ENCODE measurements at regions not wholly inside any gene's neighbourhood (a gene's known extent, or its start where the extent isn't known, plus 50 kb on each side); places are given as distances from the start of the nearest gene placed in this dataset.

GRCh38 chr11:45577752-45578151 lies 87.7 kb downstream of the CHST1 start:
- TF ChIP-seq, protein P1, sequence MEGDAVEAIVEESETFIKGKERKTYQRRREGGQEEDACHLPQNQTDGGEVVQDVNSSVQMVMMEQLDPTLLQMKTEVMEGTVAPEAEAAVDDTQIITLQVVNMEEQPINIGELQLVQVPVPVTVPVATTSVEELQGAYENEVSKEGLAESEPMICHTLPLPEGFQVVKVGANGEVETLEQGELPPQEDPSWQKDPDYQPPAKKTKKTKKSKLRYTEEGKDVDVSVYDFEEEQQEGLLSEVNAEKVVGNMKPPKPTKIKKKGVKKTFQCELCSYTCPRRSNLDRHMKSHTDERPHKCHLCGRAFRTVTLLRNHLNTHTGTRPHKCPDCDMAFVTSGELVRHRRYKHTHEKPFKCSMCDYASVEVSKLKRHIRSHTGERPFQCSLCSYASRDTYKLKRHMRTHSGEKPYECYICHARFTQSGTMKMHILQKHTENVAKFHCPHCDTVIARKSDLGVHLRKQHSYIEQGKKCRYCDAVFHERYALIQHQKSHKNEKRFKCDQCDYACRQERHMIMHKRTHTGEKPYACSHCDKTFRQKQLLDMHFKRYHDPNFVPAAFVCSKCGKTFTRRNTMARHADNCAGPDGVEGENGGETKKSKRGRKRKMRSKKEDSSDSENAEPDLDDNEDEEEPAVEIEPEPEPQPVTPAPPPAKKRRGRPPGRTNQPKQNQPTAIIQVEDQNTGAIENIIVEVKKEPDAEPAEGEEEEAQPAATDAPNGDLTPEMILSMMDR (IDR thresholded peaks at IDR 0.05): no peak
- no peak for TF ChIP-seq RFX5 (IDR thresholded peaks at IDR 0.05; ENCODE audit: low read length)
- TF ChIP-seq, protein P2, sequence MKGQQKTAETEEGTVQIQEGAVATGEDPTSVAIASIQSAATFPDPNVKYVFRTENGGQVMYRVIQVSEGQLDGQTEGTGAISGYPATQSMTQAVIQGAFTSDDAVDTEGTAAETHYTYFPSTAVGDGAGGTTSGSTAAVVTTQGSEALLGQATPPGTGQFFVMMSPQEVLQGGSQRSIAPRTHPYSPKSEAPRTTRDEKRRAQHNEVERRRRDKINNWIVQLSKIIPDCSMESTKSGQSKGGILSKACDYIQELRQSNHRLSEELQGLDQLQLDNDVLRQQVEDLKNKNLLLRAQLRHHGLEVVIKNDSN (IDR thresholded peaks at IDR 0.05; ENCODE audit: borderline replicate concordance, low read depth): no peak
- TF ChIP-seq NFIC (IDR thresholded peaks at IDR 0.05; ENCODE audit: borderline replicate concordance): no peak
- TF ChIP-seq, protein P3, sequence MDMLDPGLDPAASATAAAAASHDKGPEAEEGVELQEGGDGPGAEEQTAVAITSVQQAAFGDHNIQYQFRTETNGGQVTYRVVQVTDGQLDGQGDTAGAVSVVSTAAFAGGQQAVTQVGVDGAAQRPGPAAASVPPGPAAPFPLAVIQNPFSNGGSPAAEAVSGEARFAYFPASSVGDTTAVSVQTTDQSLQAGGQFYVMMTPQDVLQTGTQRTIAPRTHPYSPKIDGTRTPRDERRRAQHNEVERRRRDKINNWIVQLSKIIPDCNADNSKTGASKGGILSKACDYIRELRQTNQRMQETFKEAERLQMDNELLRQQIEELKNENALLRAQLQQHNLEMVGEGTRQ (IDR thresholded peaks at IDR 0.05; ENCODE audit: borderline replicate concordance, low read depth, low read length): no peak
- no peak for TF ChIP-seq RXRA (IDR thresholded peaks at IDR 0.05; ENCODE audit: borderline replicate concordance, low read depth)
